GM12878 (cell line): ENCODE measurements at regions not wholly inside any gene's neighbourhood (a gene's known extent, or its start where the extent isn't known, plus 50 kb on each side); places are given as distances from the start of the nearest gene placed in this dataset.

Experiments used
- ATAC-seq: fragments of 200-7000 bp; cut with Tn5 transposase; 3 replicates; pipeline ENCODE4 v1.9.1; 2020; ENCODE audit warnings: mild to moderate bottlenecking, moderate library complexity
- BruUV-seq: library from RNA; stranded (reverse); fragments of 400-500 nt; replicated peaks from 2 replicates; lab custom pipeline; 2021; lab: Mats Ljungman, UMichigan
- CTCF ChIA-PET: fragments of 300-600 bp; sonication (Branson Sonifier 250); formaldehyde crosslinking; extraction: SDS; loops from one replicate; lab custom pipeline; 2021; ENCODE audit warnings: inconsistent platforms; lab: Yijun Ruan, JAX
- POLR2A ChIA-PET: fragments of 350-600 bp; formaldehyde crosslinking; extraction: SDS; loops from one replicate; lab custom pipeline; 2021; ENCODE audit warnings: inconsistent platforms; lab: Charles Lee
- RAD21 ChIA-PET: fragments of 300-600 bp; sonication (Branson Sonifier 250); formaldehyde crosslinking; loops from one replicate; lab custom pipeline; 2023; ENCODE audit warnings: antibody characterized with exemption; ENCODE audit not compliant: unreplicated experiment; lab: Charles Lee
- SMC1A ChIA-PET: fragments of 300-600 bp; sonication (Branson Sonifier 250); formaldehyde crosslinking; loops from one replicate; lab custom pipeline; 2023; ENCODE audit not compliant: unreplicated experiment, uncharacterized antibody; lab: Charles Lee
- DNase-seq: peaks from one replicate; pipeline ENCODE4 v3.0.0-alpha.2; 2011; ENCODE audit warnings: low read depth, low spot score
- FAIRE-seq: peaks from 3 replicates; lab custom pipeline; 2011; peaks lifted over from hg19 to GRCh38; lab: Jason Lieb, UNC
- H2AFZ ChIP-seq: 2 replicates; pipeline ENCODE4 v1.6.0; 2011; ENCODE audit warnings: low read depth, low read length, control low read depth; ENCODE audit not compliant: control insufficient read depth
- H3K27ac ChIP-seq: 2 replicates; pipeline ENCODE4 v1.5.1; 2011; ENCODE audit warnings: control low read depth; ENCODE audit not compliant: control insufficient read depth, insufficient read depth
- H3K27me3 ChIP-seq, 2 experiments: replicated peaks in 1 of 2; 2 replicates each; pipeline versions ENCODE4 v1.6.0 to v1.6.1; 2011; ENCODE audit warnings: low read length in 1 of 2; ENCODE audit not compliant: control insufficient read depth in 2 of 2, insufficient read depth in 2 of 2
- H3K36me3 ChIP-seq, 2 experiments: 2 replicates each; pipeline ENCODE4 v1.5.1; 2011; ENCODE audit warnings: low read length in 1 of 2; ENCODE audit not compliant: control insufficient read depth in 2 of 2, insufficient read depth in 2 of 2
- H3K4me1 ChIP-seq: 2 replicates; pipeline ENCODE4 v1.6.1; 2011; ENCODE audit warnings: mild to moderate bottlenecking, low read length, moderate library complexity, mixed read lengths; ENCODE audit not compliant: control insufficient read depth, insufficient read depth
- H3K4me2 ChIP-seq: 2 replicates; pipeline ENCODE4 v1.6.0; 2011; ENCODE audit warnings: control low read depth; ENCODE audit not compliant: control insufficient read depth, insufficient read depth
- H3K4me3 ChIP-seq: fragments of 200-600 bp; sonication (generic); 2 replicates; pipeline ENCODE4 v1.5.1; 2016
- H3K79me2 ChIP-seq: 2 replicates; pipeline ENCODE4 v1.6.0; 2011; ENCODE audit warnings: low read length; ENCODE audit not compliant: control insufficient read depth, insufficient read depth
- H3K9ac ChIP-seq: 2 replicates; pipeline ENCODE4 v1.8.0; 2011; ENCODE audit warnings: low read length, control low read depth, mixed read lengths; ENCODE audit not compliant: control insufficient read depth, insufficient read depth
- H3K9me3 ChIP-seq: replicated peaks from 3 replicates; pipeline ENCODE4 v1.5.1; 2011; ENCODE audit warnings: mild to moderate bottlenecking, low read length; ENCODE audit not compliant: control insufficient read depth, insufficient read depth
- H4K20me1 ChIP-seq: 2 replicates; pipeline ENCODE4 v1.6.0; 2011; ENCODE audit not compliant: control insufficient read depth, insufficient read depth
- CBX3 ChIP-seq: fragments of 200-600 bp; sonication (generic); IDR thresholded peaks from 2 replicates; pipeline ENCODE4 v1.6.1; 2016; ENCODE audit warnings: low read depth, borderline replicate concordance
- CHD1 ChIP-seq: IDR thresholded peaks from 2 replicates; pipeline ENCODE4 v1.6.1; 2012; ENCODE audit warnings: low read depth, low read length, improper control_type of control experiment
- ETV6 ChIP-seq, 2 experiments: fragments of 450-650 bp in 1 of 2; IDR thresholded peaks in 1 of 2; conservative IDR thresholded peaks in 1 of 2; 2 replicates each; pipeline ENCODE4 v1.6.1; 2014; ENCODE audit warnings: antibody characterized with exemption in 1 of 2, borderline replicate concordance in 1 of 2, low read depth in 1 of 2, mild to moderate bottlenecking in 1 of 2, moderate library complexity in 1 of 2
- FOS ChIP-seq: IDR thresholded peaks from 3 replicates; pipeline ENCODE4 v1.6.1; 2011; ENCODE audit warnings: borderline replicate concordance; ENCODE audit not compliant: insufficient read length; ENCODE audit errors: extremely low read depth
- FOXK2 ChIP-seq: fragments of 450-650 bp; IDR thresholded peaks from 2 replicates; pipeline ENCODE4 v1.6.1; 2017; ENCODE audit warnings: mild to moderate bottlenecking, moderate library complexity
- FOXM1 ChIP-seq: IDR thresholded peaks from 2 replicates; pipeline ENCODE4 v1.6.1; 2012; ENCODE audit warnings: low read depth, mild to moderate bottlenecking, inconsistent platforms, low read length, moderate library complexity
- IKZF1 ChIP-seq: fragments of 450-650 bp; conservative IDR thresholded peaks from 2 replicates; pipeline ENCODE4 v1.6.1; 2017; ENCODE audit warnings: antibody characterized with exemption, mild to moderate bottlenecking
- KAT2A ChIP-seq: conservative IDR thresholded peaks from 2 replicates; pipeline ENCODE4 v1.6.1; 2011; ENCODE audit warnings: low read depth, low read length; ENCODE audit not compliant: control insufficient read depth
- MEF2A ChIP-seq: IDR thresholded peaks from 2 replicates; pipeline ENCODE4 v1.6.1; 2011; ENCODE audit warnings: low read depth, mild to moderate bottlenecking, low read length, moderate library complexity; ENCODE audit not compliant: insufficient read depth
- NRF1 ChIP-seq: conservative IDR thresholded peaks from 2 replicates; pipeline ENCODE4 v1.6.1; 2011; ENCODE audit warnings: mild to moderate bottlenecking, low read depth, low read length, improper control_type of control experiment
- SMAD1 ChIP-seq: fragments of 450-650 bp; IDR thresholded peaks from 2 replicates; pipeline ENCODE4 v1.6.1; 2018; ENCODE audit warnings: mild to moderate bottlenecking, low read depth; ENCODE audit not compliant: partially characterized antibody
- STAT3 ChIP-seq: IDR thresholded peaks from 2 replicates; pipeline ENCODE4 v1.6.1; 2011; ENCODE audit warnings: low read depth, low read length, improper control_type of control experiment
- TARDBP ChIP-seq: IDR thresholded peaks from 2 replicates; pipeline ENCODE4 v1.6.1; 2016; ENCODE audit warnings: borderline replicate concordance
- ZNF217 ChIP-seq: fragments of 450-650 bp; IDR thresholded peaks from 2 replicates; pipeline ENCODE4 v1.6.1; 2017; ENCODE audit warnings: antibody characterized with exemption, mild to moderate bottlenecking
- WGBS: methylation state at CpG from one replicate; pipeline ENCODE4 v1.1.6; 2016; ENCODE audit warnings: low lambda C conversion rate; ENCODE audit not compliant: insufficient replicate concordance, insufficient coverage; ENCODE audit errors: missing lambda C conversion rate; 5-methylcytosine and 5-hydroxymethylcytosine counted together
- in situ Hi-C: fragments of 300-500 bp; cut with MboI; formaldehyde crosslinking; loops from 9 replicates; pipeline ENCODE4 v1.14.3; 2018; ENCODE audit warnings: mixed read lengths
- intact Hi-C: fragments of 100-400 bp; cut with micrococcal nuclease; formaldehyde crosslinking; loops from one replicate; pipeline ENCODE4 v1.14.2; 2022; ENCODE audit not compliant: unreplicated experiment
- TF ChIP-seq, protein P1 (sequence below): IDR thresholded peaks from 2 replicates; pipeline ENCODE4 v1.6.1; 2011; ENCODE audit warnings: borderline replicate concordance, low read depth, mild to moderate bottlenecking, moderate library complexity, mixed read lengths, low read length; ENCODE audit not compliant: insufficient read depth; ENCODE audit errors: extremely low read length
- TF ChIP-seq, protein P2 (sequence below): IDR thresholded peaks from 2 replicates; pipeline ENCODE4 v1.6.1; 2012; ENCODE audit warnings: low read depth, low read length, improper control_type of control experiment
- TF ChIP-seq, protein P3 (sequence below): fragments of 150-350 bp; IDR thresholded peaks from 2 replicates; pipeline ENCODE4 v1.6.1; 2014; ENCODE audit warnings: mild to moderate bottlenecking, low read depth, low read length
- TF ChIP-seq, protein P4 (sequence below): IDR thresholded peaks from 2 replicates; pipeline ENCODE4 v1.6.1; 2011; ENCODE audit warnings: low read depth, mild to moderate bottlenecking, low read length, moderate library complexity, borderline replicate concordance; ENCODE audit errors: extremely low read depth
- TF ChIP-seq, protein P5 (sequence below): fragments of 450-650 bp; IDR thresholded peaks from 2 replicates; pipeline ENCODE4 v1.6.1; 2016; ENCODE audit warnings: mild to moderate bottlenecking

DNA sequence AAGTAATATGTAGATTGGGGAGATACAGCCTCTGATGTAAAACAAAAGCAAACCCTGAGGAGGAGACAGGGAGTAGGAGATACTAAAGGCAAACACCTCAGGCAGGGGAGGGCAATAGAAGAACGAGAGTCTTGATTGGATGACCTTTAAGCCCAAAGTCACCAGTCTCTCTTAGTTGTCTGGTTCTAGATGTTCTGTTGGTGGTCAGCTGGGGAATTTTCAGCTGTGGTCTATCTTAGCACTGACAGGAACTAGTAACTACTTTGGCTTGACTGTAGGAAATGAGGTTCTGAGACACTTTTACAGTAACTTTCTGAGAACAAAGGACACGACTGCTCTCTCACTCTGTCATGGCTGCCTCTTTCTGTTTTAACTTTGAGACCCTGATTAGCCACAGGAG, 290.7 kb upstream of the MIR17HG start:
- in situ Hi-C loops (no loop called here), intact Hi-C loops (loop anchor here (10.0 kb wide), 1 partner anchor 462 kb away; no protein-coding TSS in a partner anchor)
- peak; percentile 95 for ATAC-seq
- H3K27me3 ChIP-seq: no peaks in the 10 kb centered on the region
- no peak overlapping the region for H3K9ac ChIP-seq
- no peaks in the 10 kb centered on the region for H3K36me3 ChIP-seq
- FAIRE-seq: peak; percentile 69
- no peaks in the 10 kb centered on the region; the same call in 2 of the 3 replicates for H3K9me3 ChIP-seq
- peak overlapping the region; percentile 58; the same call in 1 of the 2 replicates for H3K27ac ChIP-seq
- peak overlapping the region; percentile 33; the same call in 1 of the 2 replicates for H2AFZ ChIP-seq
- no TSS peak for BruUV-seq
- H3K4me2 ChIP-seq: 0 out of 2 replicates have a peak overlapping the region, but pooled peaks have one; percentile 30
- H3K4me3 ChIP-seq: no peak overlapping the region
- POLR2A ChIA-PET: no interaction called here
- no peaks in the 10 kb centered on the region for H3K79me2 ChIP-seq
- RAD21 ChIA-PET: interaction anchor here (1.6 kb wide), 1 partner anchor 21 kb away, joined by 5 read pairs; no protein-coding TSS in a partner anchor
- H3K4me1 ChIP-seq: no peaks in the 10 kb centered on the region
- CTCF ChIA-PET: interaction anchor here (0.7 to 1.7 kb wide), 7 partner anchors 8 to 529 kb away, joined by 3 to 8 read pairs (median 4); no protein-coding TSS in a partner anchor
- SMC1A ChIA-PET: interaction anchor here (1.8 to 2.3 kb wide), 4 partner anchors 8 to 21 kb away, joined by 5 to 10 read pairs (median 8); no protein-coding TSS in a partner anchor
- H4K20me1 ChIP-seq: no peaks in the 10 kb centered on the region
- WGBS: 19% methylated on average over 2 of the region's 2 CpGs
- peak; percentile 57 for DNase-seq
- no peak for TF ChIP-seq MEF2A
- TF ChIP-seq FOS: no peak
- TF ChIP-seq, protein P1, sequence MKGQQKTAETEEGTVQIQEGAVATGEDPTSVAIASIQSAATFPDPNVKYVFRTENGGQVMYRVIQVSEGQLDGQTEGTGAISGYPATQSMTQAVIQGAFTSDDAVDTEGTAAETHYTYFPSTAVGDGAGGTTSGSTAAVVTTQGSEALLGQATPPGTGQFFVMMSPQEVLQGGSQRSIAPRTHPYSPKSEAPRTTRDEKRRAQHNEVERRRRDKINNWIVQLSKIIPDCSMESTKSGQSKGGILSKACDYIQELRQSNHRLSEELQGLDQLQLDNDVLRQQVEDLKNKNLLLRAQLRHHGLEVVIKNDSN: no peak
- TF ChIP-seq CHD1: no peak
- TF ChIP-seq, protein P2, sequence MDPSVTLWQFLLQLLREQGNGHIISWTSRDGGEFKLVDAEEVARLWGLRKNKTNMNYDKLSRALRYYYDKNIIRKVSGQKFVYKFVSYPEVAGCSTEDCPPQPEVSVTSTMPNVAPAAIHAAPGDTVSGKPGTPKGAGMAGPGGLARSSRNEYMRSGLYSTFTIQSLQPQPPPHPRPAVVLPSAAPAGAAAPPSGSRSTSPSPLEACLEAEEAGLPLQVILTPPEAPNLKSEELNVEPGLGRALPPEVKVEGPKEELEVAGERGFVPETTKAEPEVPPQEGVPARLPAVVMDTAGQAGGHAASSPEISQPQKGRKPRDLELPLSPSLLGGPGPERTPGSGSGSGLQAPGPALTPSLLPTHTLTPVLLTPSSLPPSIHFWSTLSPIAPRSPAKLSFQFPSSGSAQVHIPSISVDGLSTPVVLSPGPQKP: no peak
- TF ChIP-seq CBX3: no peak
- no peak for TF ChIP-seq TARDBP
- TF ChIP-seq IKZF1: 0 out of 2 replicates have a peak, but pooled peaks have one; percentile 28
- TF ChIP-seq, protein P3, sequence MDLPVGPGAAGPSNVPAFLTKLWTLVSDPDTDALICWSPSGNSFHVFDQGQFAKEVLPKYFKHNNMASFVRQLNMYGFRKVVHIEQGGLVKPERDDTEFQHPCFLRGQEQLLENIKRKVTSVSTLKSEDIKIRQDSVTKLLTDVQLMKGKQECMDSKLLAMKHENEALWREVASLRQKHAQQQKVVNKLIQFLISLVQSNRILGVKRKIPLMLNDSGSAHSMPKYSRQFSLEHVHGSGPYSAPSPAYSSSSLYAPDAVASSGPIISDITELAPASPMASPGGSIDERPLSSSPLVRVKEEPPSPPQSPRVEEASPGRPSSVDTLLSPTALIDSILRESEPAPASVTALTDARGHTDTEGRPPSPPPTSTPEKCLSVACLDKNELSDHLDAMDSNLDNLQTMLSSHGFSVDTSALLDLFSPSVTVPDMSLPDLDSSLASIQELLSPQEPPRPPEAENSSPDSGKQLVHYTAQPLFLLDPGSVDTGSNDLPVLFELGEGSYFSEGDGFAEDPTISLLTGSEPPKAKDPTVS: no peak
- TF ChIP-seq FOXK2: no peak
- TF ChIP-seq SMAD1: no peak
- no peak for TF ChIP-seq FOXM1
- no peak for TF ChIP-seq NRF1
- TF ChIP-seq ZNF217: no peak
- TF ChIP-seq, protein P4, sequence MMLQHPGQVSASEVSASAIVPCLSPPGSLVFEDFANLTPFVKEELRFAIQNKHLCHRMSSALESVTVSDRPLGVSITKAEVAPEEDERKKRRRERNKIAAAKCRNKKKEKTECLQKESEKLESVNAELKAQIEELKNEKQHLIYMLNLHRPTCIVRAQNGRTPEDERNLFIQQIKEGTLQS: no peak
- no peak for TF ChIP-seq STAT3
- TF ChIP-seq, protein P5, sequence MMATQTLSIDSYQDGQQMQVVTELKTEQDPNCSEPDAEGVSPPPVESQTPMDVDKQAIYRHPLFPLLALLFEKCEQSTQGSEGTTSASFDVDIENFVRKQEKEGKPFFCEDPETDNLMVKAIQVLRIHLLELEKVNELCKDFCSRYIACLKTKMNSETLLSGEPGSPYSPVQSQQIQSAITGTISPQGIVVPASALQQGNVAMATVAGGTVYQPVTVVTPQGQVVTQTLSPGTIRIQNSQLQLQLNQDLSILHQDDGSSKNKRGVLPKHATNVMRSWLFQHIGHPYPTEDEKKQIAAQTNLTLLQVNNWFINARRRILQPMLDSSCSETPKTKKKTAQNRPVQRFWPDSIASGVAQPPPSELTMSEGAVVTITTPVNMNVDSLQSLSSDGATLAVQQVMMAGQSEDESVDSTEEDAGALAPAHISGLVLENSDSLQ: 0 out of 2 replicates have a peak, but pooled peaks have one; percentile 31
- TF ChIP-seq KAT2A: no peak
- no peak for TF ChIP-seq ETV6 (conservative IDR thresholded peaks at IDR 0.05 in 1 of 2, IDR thresholded peaks at IDR 0.05 in 1 of 2; ENCODE audit: borderline replicate concordance in 1 of 2, low read depth in 1 of 2)
